HG03280 (cell line): ENCODE measurements at regions not wholly inside any gene's neighbourhood (a gene's known extent, or its start where the extent isn't known, plus 50 kb on each side); places are given as distances from the start of the nearest gene placed in this dataset.
"Not testable (repeated sequence)": the region's sequence is repeated elsewhere in the genome, so short reads cannot be mapped to it uniquely, and the experiment has no call there.

Experiments used
- ATAC-seq: cut with Tn5 transposase; IDR thresholded peaks from one replicate; pipeline ENCODE4 v1.9.1; 2021; ENCODE audit warnings: mild to moderate bottlenecking, moderate library complexity; ENCODE audit not compliant: unreplicated experiment

DNA sequence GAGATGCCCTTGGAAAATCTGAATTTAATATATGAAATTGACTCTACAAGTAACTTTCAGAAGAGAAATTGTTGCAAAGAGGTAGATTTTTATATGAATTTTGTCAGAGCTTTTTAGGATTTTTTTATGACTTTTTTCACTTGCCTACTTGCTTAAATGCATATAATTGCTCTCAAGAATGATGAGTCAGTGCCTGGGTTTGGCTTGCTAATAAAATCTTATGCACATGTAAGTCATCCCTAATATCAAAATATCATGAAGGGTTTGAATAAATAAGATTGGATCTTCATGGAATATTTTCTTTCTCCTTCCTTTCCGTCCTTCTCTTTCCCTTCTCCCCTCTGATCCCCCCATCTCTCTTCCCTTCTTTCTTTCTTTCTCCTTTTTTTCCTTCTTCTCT is 354.1 kb downstream of the TXNL1 start:
- no peak for ATAC-seq

DNA sequence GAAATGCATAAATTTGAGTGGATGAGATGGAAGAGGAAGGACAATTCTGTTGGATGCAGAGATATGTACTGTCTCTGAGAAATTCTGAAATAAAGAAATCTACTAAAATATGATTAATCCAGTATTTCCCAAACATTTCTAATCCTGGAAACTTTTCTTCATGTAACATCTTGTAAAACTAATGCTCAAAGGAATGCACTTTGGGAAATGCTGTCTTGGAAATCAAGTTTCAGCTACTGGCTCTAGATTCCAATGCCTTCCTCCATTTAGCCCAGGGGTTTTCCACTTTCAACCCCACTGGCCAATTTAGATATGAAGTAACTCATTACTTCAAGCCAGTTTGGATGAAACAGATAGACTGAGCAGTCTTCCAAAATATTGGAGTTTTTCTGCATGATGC is 355.1 kb downstream of the TXNL1 start:
- ATAC-seq: no peak

DNA sequence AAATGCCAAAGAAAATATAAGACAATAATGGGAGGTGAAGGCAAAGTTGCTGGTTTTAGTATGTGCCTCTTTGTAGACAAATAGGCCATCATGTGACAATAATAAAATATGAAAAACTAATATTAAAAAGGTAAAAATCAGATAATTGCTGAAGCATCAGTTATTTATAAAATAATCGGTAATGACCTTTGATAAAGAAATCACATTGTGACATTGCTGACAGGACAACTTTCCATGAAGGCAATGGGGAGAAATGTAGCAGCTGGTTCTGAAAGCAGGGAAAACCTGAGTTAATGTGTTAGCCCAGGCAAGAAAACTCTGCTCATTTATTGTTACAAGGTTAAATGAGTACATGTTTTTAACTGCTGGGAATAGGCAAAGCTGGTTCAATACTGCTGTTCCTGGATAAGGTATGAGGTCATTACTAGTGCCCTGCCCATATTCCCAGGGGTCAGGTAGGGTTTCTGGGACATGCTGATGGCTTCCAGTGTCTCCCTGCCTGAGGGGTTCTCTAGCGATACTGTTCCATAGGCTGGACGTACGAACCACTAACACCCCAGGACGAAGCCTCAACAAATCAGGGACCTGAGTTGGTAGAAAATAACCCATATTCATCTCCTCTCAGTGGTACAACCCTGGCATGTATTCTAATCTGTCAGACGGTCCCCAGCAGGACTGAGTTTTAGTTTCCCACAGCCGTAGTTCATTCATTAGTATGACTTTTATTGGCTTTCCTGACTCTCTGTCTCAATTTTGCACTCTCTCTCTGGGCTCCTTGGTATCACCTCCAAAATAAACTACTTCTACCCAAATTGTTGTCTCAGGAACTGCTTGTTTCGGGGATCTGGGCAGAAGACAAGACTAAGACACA is 355.9 kb downstream of the TXNL1 start:
- ATAC-seq: no peak

DNA sequence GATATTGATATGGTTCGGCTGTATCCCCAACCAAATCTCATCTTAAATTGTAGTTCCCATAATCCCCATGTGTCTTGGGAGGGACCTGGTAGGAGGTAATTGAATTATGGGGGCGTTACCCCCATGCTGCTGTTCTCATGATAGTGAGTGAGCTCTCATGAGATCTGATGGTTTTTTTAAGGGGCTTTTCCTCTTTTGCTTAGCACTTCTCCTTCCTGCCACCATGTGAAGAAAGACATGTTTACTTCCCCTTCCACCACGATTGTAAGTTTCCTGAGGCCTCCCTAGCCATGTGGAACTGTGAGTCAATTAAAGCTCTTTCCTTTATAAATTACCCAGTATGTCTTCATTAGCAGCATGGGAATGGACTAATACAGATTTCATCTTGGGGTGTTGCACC is 358.6 kb downstream of the TXNL1 start:
- not testable (repeated sequence) for ATAC-seq

DNA sequence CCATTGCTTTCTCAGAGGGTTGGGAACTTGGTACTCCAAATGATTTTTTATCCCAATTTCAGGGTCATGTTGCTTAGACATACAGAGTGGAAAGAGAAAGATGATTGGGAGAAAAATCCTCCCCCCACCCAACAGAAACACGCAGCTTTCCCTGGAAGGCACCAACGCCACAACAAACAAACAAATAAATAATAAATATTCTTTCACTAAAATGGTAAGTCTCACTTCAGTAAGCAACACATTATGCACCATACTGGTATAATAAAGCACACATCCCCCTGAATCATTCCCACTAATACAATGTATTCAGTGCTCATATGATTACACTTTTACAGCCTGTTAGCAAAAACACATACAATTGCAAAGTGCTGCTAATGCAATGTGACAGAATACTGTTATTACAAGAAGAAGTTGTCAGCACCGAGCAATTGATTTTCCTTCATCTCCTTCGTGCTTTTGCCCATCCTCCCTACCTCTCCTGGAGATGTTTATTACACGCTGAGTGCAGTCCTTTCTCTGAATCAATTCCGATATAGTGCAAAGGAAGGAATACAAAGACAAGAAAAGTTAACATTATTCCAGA is 359.9 kb downstream of the TXNL1 start:
- no peak for ATAC-seq

DNA sequence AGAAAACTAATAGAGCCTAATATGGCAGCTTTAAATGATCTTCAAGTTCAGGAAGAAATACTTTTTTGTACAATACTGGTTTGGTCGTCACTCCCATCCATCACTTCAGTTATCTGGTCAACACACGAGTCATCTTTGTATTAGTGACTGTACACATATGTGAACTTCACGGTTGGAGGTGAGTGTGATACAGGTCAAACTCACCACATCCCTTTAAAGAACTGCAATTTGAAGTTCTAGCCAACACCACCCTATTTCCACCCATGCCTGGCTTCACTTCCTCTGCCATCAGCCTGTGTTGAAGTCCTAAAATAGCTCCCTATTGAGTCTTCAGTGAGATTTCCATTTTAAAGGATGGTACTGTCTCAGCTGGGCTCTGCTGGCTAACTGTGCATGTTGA is 361.9 kb downstream of the TXNL1 start:
- ATAC-seq: no peak

DNA sequence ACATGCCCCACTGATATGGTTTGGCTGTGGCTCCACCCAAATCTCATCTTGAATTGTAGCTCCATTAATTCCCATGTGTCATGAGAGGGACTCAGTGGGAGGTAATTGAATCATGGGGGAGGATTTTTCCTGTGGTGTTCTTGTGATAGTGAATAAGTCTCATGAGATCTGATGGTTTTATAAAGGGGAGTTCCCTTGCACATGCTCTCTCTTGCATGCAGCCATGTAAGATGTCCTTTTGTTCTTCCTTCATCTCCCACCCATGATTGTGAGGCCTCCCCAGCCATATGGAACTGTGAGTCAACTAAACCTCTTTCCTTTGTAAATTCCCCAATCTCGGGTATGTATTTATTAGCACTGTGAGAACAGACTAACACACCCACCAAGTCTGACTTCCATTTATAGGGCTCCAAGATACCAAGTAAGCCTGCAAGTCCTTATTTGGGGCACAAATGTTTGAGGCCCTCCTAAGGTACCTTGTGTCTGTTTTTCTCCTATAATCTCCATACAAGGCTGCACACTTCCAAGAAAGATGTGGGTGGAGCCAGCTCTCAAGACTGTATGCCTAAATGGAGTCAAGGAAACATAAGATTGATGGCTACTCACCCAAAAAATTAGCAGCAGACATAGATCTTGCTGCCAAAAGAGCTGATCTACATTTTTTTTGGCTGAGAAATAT is 364.7 kb downstream of the TXNL1 start:
- no peak for ATAC-seq

DNA sequence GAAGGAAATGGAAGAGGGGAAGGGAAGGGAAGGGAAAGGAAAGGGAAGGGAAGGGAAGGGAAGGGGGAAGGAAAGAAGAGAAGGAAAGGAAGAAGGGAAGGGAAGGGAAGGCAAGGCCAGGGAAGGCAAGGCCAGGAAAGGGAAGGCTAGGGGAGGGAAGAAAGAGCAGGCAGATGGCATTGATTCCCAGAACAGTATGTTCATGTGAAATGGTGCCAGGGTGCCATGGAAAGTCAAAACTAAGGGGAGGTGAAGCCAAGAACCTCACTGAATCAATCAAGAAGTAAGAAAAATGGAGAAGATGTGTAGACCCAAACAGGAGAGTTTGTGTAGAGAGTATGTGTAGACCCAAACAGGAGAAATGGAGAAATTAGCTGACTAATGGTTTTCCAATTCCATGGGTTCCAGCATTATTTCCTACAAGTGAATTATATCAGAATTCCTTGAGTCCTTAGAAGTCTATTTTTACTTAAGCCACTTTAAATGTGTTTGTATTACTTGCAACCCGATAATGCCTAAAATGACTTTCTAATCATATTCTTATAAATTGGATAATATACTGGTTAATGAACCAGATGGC is 367.6 kb downstream of the TXNL1 start:
- ATAC-seq: no peak

DNA sequence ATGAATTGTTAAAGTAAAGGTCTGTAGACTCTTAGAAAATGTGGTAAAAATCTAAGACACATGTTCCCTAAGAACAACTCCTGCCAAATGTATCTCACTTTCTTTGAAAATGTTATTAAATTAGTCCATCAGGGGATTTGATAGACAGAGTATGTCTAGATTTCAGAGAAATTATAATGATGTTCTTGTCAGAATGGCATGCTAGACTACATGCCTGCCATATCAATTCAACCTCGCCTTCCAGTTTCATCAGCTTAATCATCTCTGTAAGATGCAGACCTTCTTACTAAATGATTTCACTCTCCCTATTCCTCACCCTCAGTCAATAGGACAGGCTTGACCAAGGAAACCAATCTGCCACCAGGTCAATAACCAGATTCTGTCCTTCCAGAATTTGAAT is 368.4 kb downstream of the TXNL1 start:
- ATAC-seq: no peak

DNA sequence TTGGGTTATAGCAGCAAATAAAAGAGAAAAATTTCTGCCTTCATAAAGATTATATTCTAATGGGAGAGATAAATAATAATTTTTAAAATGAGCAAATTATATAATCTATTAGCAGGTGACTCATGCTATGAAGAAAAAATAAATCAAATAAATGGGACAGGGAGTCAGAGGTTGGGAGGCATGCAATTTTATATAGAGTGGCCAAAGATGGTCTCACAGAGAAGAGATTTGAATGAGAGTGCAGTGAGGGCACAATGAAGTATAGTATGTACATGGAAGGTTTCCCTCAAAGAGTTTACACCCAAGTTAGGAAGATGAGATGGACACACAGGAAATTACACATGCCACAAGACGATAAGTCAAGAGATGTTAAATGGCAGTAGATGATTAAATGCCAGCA is 369.4 kb downstream of the TXNL1 start:
- ATAC-seq: no peak

DNA sequence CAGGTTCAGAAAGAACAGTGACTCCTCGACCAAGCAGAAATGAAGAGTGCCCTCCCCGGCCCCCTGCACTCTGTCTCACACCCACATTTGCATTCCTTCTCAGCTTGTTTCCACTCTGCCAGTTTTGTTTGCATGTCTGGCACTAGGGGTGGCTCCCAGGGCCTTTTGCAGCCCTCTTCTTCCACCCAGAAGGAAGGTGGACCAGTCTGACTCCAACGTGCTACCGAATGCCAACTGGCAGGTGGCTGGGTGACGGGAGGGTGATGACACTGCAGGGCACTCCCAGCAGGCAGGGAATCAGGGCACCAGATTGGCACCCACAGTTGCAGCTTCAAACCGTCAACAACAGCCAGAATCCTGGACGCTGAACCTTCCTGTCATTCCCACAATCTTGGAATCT is 371.1 kb downstream of the TXNL1 start:
- no peak for ATAC-seq

DNA sequence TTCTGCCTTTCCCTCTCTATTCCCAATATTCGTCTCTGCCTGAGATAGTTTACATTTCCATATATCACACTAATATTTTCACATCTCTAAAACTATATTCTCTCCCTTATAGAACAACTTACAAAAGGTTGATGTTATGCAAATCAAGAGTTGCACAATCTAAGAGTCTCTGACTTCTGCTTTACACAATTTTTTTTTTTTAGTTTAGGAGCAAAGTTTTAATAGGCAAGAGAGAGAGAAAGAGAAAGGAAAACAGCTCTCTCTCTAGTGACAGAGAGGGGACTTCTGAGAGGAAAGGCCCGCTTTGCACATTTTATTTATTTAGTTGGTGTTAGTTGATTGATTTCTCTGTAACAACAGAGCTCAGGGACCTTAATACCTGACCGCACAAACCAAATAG is 380.2 kb downstream of the TXNL1 start:
- ATAC-seq: no peak

DNA sequence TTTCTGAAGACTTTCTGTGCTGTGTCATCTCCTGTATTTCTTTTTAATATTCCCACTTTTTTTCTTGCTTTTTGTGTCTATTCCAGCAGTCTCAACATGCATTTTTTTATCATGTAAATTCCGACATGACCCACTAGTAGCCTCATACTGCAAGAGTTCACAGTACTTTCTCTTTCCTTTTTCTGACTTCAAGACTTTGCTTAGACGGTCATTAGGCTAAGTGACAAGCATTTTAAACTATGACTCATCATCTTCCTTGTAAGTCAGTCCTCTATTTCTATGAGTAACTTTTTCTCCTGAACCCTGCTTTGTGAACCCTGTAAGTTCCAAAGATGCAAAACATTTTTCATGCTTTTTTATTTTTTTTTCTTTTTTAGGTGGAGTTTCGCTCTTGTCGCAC is 381.2 kb downstream of the TXNL1 start:
- no peak for ATAC-seq

DNA sequence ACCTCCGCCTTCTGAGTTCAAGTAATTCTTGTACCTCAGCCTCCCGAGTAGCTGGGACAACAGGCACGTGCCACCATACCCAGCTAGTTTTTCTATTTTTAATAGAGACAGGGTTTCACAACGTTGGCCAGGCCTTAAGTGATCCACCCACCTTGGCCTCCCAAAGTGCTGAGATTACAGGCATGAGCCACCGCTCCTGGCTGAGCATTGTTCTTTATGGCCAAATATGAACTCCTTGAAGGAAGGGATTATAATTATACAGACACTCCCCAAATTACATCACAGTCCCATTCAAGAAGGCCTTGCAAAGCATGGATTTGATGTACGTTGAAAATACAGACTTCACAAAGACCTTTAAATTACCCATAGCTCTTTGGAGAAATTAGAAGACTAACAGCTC is 381.7 kb downstream of the TXNL1 start:
- ATAC-seq: no peak

DNA sequence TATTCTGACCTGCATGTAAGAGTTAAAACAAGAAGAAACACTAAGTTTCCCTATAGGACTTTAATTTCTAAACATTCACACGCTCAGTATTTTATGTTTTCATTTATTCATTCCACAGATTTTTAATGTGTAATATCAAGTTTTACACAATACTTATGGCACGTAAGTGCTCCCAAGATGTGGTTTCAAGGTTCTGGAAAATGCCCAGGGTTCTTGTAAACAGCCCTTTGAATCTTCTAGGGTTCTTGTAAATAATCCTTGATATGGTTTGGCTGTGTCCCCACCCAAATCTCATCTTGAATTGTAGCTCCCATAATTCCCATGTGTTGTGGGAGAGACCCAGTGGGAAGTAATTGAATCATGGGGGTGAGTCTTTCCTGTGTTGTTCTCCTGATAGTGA is 383.0 kb downstream of the TXNL1 start:
- no peak for ATAC-seq

DNA sequence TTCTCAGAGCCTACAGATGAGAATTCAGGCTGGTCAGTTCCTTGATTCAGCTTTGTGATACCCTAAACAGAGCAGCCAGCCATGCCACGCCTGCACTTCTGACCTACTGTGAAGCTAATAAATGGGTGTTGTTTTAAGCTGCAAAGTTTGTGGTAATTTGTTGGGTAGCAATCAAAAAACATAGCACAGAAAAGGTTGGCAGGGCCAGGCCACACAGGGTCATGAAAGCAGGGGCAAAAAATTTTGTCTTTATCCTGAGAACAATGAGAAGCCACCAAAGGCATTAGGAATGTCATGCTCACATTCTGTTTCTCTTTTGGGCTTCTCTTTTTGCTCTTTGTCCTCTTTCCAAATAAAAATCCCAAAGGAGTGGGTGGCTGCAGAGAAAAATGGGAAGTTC is 385.9 kb downstream of the TXNL1 start:
- no peak for ATAC-seq

DNA sequence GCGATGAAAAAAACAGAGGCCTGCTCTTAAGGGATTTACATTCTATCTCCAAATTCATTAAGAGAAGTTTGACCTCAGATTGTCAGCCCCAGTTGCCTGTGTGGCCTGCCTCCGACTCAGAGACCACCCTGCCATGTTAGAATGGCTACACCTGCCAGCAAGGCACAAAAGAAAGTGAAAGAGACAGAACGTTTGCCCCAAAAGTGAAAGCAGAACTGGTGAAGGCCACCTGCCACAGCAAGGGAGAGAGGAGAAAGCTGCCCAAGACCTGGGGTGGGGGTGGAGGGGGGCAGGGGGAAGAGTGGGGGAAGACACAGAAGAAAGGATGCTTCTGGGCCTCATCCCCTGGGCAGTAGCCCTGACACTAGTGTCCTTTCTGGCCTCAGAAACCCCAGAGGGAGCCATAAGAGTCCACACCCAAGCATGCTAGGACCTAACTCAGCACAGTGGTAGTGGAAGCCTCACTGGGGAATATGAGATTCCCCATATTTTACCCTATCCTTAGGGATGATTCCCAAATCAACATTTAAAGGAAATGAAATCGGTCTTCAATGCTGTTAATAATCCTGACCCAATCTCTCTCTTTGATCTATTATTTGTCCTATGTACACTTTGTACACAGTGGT is 389.7 kb downstream of the TXNL1 start:
- ATAC-seq: peak; percentile 86

DNA sequence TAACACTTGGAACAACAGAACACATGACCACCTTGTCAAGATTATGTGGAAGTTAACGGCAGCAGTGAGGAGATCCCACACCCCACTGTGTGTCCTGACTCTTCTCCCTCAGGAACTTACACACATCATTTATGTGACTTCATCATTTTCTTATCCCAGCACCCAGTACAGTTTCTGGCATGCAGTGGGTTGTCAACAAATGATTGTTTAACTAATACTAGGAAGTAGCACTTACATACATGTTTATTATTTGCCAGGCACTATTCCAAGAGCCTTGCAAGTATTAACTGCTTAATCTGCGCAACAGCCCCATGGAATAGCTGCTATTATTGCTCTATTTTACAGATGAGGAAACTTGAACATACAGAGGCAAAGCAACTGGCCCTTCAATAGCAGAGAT is 391.5 kb downstream of the TXNL1 start:
- ATAC-seq: no peak

DNA sequence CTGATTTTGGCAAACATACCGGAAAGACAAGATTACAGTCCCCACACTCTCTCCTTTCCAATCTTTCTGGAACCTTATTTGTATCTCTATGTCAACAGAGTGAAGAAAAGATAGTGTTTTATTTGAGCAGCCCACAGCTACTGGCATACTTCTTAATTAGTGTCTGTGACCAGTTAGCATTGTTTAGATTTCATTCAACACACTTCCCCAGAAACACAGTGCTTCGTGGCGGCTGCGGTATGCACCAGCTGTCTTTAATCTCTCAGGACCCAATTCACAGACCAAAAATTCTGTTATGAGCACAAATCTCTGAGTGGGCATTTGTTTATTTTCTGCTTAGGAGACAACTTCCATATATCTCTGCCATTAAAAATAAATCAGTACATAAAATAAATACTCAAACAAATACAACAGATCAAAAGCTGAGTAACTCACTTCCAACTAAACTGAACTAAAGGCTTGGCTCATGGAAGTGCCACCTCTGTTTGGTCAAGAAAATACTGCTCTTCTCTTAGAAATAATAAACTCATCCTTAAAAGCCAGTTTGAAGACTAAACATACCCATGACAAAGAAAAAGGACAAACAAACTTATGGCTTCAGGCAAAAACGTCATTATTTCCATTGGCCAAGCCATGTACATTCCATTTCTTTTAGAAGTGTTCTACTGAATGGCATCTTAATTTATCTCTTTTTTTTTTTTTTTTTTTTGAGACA is 392.4 kb downstream of the TXNL1 start:
- no peak for ATAC-seq

DNA sequence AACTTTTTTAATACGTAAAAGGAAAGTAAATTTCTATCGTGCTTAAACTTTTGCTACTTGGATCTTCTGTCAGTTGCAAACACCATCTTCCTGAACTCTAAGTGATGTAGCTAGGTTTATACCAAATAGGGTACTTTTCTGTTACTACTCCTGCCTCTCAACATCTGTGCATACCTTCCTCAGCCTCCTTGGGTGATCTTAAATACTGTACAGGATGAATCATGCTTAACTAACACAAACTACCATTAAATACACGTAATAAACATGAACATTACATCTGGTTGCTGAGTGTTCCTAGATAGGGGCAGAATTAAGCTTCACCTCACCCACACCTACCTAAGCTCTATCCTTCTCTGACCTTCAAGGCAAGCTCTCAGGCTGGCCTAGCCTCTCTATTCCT is 398.0 kb downstream of the TXNL1 start:
- ATAC-seq: no peak

DNA sequence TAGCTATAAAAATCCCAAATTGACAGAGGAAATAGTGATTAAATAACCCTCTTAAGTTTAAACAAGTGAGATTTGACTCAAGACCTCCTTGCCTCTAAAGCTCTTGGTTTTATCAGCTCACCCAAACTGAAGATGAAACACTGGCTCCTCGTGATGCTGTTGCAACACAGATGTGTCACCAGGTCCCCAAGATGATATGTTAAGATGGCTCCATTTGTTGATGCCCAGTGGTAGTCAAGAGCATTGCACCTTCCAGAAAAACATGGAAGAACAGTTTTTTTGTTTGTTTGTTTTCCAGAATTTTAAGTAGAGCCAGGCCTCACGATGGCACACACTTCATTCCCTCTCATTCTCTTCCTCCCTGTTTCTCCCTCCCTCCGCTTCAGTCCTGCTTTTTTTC is 399.8 kb downstream of the TXNL1 start:
- ATAC-seq: no peak
